ENCODE measurements at regions not wholly inside any gene's neighbourhood (a gene's known extent, or its start where the extent isn't known, plus 50 kb on each side); places are given as distances from the start of the nearest gene placed in this dataset.

DNA sequence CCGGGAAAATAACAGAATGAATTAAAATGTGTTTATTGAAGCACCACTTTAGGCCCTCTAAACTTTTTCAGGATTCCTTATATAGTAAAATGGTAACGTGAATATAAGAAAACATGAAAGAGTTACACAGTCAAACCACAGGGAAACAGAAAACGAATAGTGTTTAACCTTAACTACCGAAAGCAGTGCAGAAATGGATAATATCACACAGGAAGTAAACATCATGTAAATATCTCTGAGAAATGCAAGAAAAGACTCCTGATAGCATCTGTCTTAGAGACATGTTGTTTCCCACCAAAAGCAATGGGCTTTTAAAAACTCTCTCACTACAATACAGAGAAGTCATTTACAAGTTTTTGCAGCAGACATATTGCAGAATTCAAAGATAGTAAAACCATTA, 323.9 kb upstream of the CXXC4 start:
- Histone ChIP-seq H3K9me2 (replicated peaks; ENCODE audit: low read depth, low read length) (0 out of 2 replicates have a peak, but pooled peaks cover 3% of the 10 kb centered on the region), H3K9me3 (ENCODE audit: insufficient read depth, low read depth, low read length) (no peaks in the 10 kb centered on the region), H4K20me1 (ENCODE audit: insufficient read depth, low read length, poor library complexity, severe bottlenecking) (no peaks in the 10 kb centered on the region), H3K4me3 (ENCODE audit: low read length, poor library complexity, severe bottlenecking) (no peak overlapping the region), H3K4me2 (ENCODE audit: low read depth, low read length, poor library complexity, severe bottlenecking) (no peak overlapping the region), H2AFZ (ENCODE audit: low read length) (no peak overlapping the region), H3K27me3 (ENCODE audit: insufficient read depth, low read length, poor library complexity, severe bottlenecking) (no peaks in the 10 kb centered on the region), H3K79me2 (ENCODE audit: insufficient read depth, low read length) (no peaks in the 10 kb centered on the region), H3K36me3 (ENCODE audit: insufficient read depth, low read length) (no peaks in the 10 kb centered on the region), H3F3A (ENCODE audit: low read depth) (no peaks in the 10 kb centered on the region), H3K9ac (ENCODE audit: low read depth, low read length, poor library complexity, severe bottlenecking) (no peak overlapping the region), H3K4me1 (ENCODE audit: insufficient read depth, low read length, poor library complexity, severe bottlenecking) (no peaks in the 10 kb centered on the region)
- TF ChIP-seq, protein P1, sequence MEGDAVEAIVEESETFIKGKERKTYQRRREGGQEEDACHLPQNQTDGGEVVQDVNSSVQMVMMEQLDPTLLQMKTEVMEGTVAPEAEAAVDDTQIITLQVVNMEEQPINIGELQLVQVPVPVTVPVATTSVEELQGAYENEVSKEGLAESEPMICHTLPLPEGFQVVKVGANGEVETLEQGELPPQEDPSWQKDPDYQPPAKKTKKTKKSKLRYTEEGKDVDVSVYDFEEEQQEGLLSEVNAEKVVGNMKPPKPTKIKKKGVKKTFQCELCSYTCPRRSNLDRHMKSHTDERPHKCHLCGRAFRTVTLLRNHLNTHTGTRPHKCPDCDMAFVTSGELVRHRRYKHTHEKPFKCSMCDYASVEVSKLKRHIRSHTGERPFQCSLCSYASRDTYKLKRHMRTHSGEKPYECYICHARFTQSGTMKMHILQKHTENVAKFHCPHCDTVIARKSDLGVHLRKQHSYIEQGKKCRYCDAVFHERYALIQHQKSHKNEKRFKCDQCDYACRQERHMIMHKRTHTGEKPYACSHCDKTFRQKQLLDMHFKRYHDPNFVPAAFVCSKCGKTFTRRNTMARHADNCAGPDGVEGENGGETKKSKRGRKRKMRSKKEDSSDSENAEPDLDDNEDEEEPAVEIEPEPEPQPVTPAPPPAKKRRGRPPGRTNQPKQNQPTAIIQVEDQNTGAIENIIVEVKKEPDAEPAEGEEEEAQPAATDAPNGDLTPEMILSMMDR (conservative IDR thresholded peaks at IDR 0.05; ENCODE audit: low read length) = no peak
- TF ChIP-seq EZH2phosphoT487 (IDR thresholded peaks at IDR 0.05; ENCODE audit: borderline replicate concordance) = no peak

DNA sequence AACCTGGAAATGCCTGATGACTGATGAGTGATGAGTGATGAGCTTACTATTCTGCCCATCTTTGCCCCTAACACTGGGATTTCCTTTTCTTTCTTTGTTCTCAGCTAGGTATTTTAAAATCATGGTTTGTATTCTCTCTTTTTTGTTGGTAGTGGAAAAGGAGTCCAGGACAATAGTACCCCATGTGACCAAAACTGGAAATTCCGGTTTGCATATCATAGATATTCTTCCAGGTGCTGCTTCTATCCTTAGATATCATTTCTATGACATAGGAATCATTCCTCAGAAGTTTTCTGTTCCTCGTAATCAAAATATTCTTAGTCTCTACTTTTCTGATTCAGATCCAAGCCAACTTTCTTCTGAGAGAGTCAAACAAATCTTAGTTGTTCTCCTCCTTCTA, 320.5 kb upstream of the TET2 start:
- no peaks in the 10 kb centered on the region for H3K36me3 ChIP-seq (ENCODE audit: insufficient read depth, low read length)
- H3K27me3 ChIP-seq (ENCODE audit: insufficient read depth, low read length, poor library complexity, severe bottlenecking) = no peaks in the 10 kb centered on the region
- no peak overlapping the region for H2AFZ ChIP-seq (ENCODE audit: low read length)
- no peak overlapping the region for H3K4me2 ChIP-seq (ENCODE audit: low read depth, low read length, poor library complexity, severe bottlenecking)
- no peaks in the 10 kb centered on the region for H3K4me1 ChIP-seq (ENCODE audit: insufficient read depth, low read length, poor library complexity, severe bottlenecking)
- TF ChIP-seq EZH2phosphoT487 (IDR thresholded peaks at IDR 0.05; ENCODE audit: borderline replicate concordance) = no peak
- TF ChIP-seq, protein P1 (conservative IDR thresholded peaks at IDR 0.05; ENCODE audit: low read length) = no peak
- no peaks in the 10 kb centered on the region for H3K9me3 ChIP-seq (ENCODE audit: insufficient read depth, low read depth, low read length)
- no peaks in the 10 kb centered on the region for H3K79me2 ChIP-seq (ENCODE audit: insufficient read depth, low read length)
- H3K9ac ChIP-seq (ENCODE audit: low read depth, low read length, poor library complexity, severe bottlenecking) = no peak overlapping the region
- H3K4me3 ChIP-seq (ENCODE audit: low read length, poor library complexity, severe bottlenecking) = no peak overlapping the region
- no peaks in the 10 kb centered on the region for H3F3A ChIP-seq (ENCODE audit: low read depth)
- no peaks in the 10 kb centered on the region for H3K9me2 ChIP-seq (replicated peaks; ENCODE audit: low read depth, low read length)
- no peaks in the 10 kb centered on the region for H4K20me1 ChIP-seq (ENCODE audit: insufficient read depth, low read length, poor library complexity, severe bottlenecking)

DNA sequence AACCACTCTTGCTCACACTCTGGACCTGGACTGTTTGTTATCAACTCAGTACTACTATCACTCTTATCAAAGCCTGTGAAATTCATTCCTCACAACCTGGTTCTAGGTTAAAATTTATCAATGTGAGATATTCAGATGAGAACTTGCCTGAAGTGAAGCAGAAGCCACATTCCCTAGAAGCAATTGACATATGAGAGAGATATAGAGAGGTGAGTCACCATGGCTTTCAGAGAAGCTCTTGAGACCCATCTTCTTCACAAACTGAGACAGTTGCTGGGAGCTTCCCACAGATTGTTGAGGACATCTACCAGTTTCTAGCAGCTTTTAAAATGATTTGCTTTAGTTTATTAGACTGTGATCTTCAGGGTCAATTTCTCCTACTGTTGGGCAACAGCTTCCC, 316.9 kb upstream of the TET2 start:
- Histone ChIP-seq H3K9me2 (replicated peaks; ENCODE audit: low read depth, low read length) (no peaks in the 10 kb centered on the region), H4K20me1 (ENCODE audit: insufficient read depth, low read length, poor library complexity, severe bottlenecking) (no peaks in the 10 kb centered on the region), H3K4me3 (ENCODE audit: low read length, poor library complexity, severe bottlenecking) (no peak overlapping the region), H3K79me2 (ENCODE audit: insufficient read depth, low read length) (no peaks in the 10 kb centered on the region), H3K4me2 (ENCODE audit: low read depth, low read length, poor library complexity, severe bottlenecking) (no peak overlapping the region), H3F3A (ENCODE audit: low read depth) (no peaks in the 10 kb centered on the region), H3K27me3 (ENCODE audit: insufficient read depth, low read length, poor library complexity, severe bottlenecking) (no peaks in the 10 kb centered on the region), H3K9me3 (ENCODE audit: insufficient read depth, low read depth, low read length) (no peaks in the 10 kb centered on the region), H3K36me3 (ENCODE audit: insufficient read depth, low read length) (no peaks in the 10 kb centered on the region), H3K9ac (ENCODE audit: low read depth, low read length, poor library complexity, severe bottlenecking) (no peak overlapping the region), H2AFZ (ENCODE audit: low read length) (no peak overlapping the region), H3K4me1 (ENCODE audit: insufficient read depth, low read length, poor library complexity, severe bottlenecking) (no peaks in the 10 kb centered on the region)
- no peak for TF ChIP-seq EZH2phosphoT487 (IDR thresholded peaks at IDR 0.05; ENCODE audit: borderline replicate concordance)
- TF ChIP-seq, protein P1 (conservative IDR thresholded peaks at IDR 0.05; ENCODE audit: low read length) = no peak

Data from Loucy (cell line).